ENCODE measurements at regions not wholly inside any gene's neighbourhood (a gene's known extent, or its start where the extent isn't known, plus 50 kb on each side); places are given as distances from the start of the nearest gene placed in this dataset.

GRCh38 chr10:58460157-58460556 lies 52.5 kb upstream of the BICC1 start:
- DNase-seq = no peak
- no peaks in the 10 kb centered on the region for H3K4me1 ChIP-seq
- H3K36me3 ChIP-seq = no peaks in the 10 kb centered on the region
- no peaks in the 10 kb centered on the region for H3K27me3 ChIP-seq
- intact Hi-C loops (cut with DNase I; ENCODE audit: low total_unique reads) = no loop called here
- no peaks in the 10 kb centered on the region for H3K9me3 ChIP-seq
- H3K4me3 ChIP-seq = no peak overlapping the region
- H3K27ac ChIP-seq = no peak overlapping the region
- TF ChIP-seq CTCF (IDR thresholded peaks at IDR 0.05) (no peak), POLR2A (IDR thresholded peaks at IDR 0.05) (no peak)

- TF ChIP-seq CTCF (IDR thresholded peaks at IDR 0.05) = no peak
- no peak for TF ChIP-seq POLR2A (IDR thresholded peaks at IDR 0.05)
- H3K4me1 ChIP-seq = no peaks in the 10 kb centered on the region
- intact Hi-C loops (cut with DNase I; ENCODE audit: low total_unique reads) = no loop called here
- DNase-seq = no peak
- no peaks in the 10 kb centered on the region for H3K9me3 ChIP-seq
- no peak overlapping the region for H3K4me3 ChIP-seq
- H3K27ac ChIP-seq = no peak overlapping the region
- no peaks in the 10 kb centered on the region for H3K27me3 ChIP-seq
- no peaks in the 10 kb centered on the region for H3K36me3 ChIP-seq
Measured at GRCh38 chr10:58462863-58463507, 49.7 kb upstream of the BICC1 start.
